ENCODE measurements at regions not wholly inside any gene's neighbourhood (a gene's known extent, or its start where the extent isn't known, plus 50 kb on each side); places are given as distances from the start of the nearest gene placed in this dataset.

GRCh38 chr6:149261364-149262040, 56.0 kb upstream of the TAB2 start:
- no peak for FAIRE-seq
- H3K27me3 ChIP-seq: no peaks in the 10 kb centered on the region
- H3K9me3 ChIP-seq: no peaks in the 10 kb centered on the region
- intact Hi-C loops (cut with DNase I): no loop called here
- no peak for ATAC-seq
- no peak for DNase-seq
- no peaks in the 10 kb centered on the region for H3K36me3 ChIP-seq
- H3K27ac ChIP-seq: no peak overlapping the region
- WGBS, 2 donors: 78 to 82% methylated on average over 4 of the region's 4 CpGs
- H3K4me3 ChIP-seq: no peak overlapping the region
- H3K4me1 ChIP-seq: no peaks in the 10 kb centered on the region
- TF ChIP-seq CTCF (IDR thresholded peaks at IDR 0.05): no peak

DNA sequence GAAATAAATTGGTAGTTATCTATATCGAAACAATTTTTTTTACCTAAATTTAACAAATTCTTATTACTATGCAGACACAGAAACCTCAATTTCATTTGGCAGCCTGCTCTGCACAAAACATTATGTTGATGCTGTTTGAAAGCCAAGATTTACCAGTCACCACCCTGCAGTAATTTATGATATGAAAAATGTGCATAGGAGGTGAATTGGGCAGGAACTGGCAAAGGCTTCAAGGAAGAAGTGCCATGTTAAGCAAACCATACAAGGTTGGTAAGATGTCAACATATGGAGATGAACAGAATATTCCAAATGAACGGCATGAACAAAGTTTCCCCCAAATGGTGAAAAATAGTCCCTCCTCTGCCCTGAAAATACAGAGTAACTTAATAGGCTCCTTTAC, 54.2 kb upstream of the TAB2 start:
- FAIRE-seq (no peak), DNase-seq (no peak), ATAC-seq (no peak)
- H3K4me1 ChIP-seq: no peaks in the 10 kb centered on the region
- no peaks in the 10 kb centered on the region for H3K27me3 ChIP-seq
- no peaks in the 10 kb centered on the region for H3K9me3 ChIP-seq
- H3K27ac ChIP-seq: no peak overlapping the region
- no peak for TF ChIP-seq CTCF (IDR thresholded peaks at IDR 0.05)
- 93 to 97% methylated on average over 2 of the region's 2 CpGs for WGBS, 2 donors
- H3K4me3 ChIP-seq: no peak overlapping the region
- intact Hi-C loops (cut with DNase I): no loop called here
- H3K36me3 ChIP-seq: no peaks in the 10 kb centered on the region

DNA sequence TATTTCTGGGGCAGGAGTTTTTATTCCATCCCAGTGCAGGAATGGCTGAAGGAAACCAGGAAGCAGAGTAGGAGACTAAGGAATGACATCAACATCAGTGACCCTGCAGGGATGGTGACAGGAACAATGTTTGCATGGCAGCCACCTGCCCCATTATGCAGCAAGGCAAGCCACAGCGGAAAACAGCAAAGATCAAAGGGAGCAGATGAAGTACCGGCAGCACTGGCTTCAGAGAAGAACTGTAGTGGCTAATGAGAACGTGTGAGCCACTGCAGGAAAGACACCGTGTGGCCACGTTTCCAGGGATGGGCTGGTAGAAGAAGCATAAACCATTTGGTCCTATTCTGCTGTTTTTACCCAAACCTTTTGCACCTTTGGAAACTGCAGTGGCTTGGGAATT, 52.9 kb upstream of the TAB2 start:
- FAIRE-seq: no peak
- ATAC-seq: no peak
- intact Hi-C loops (cut with DNase I): no loop called here
- Histone ChIP-seq H3K4me1 (no peaks in the 10 kb centered on the region), H3K27ac (no peak overlapping the region), H3K27me3 (no peaks in the 10 kb centered on the region), H3K36me3 (no peaks in the 10 kb centered on the region), H3K4me3 (no peak overlapping the region), H3K9me3 (no peaks in the 10 kb centered on the region)
- TF ChIP-seq CTCF (IDR thresholded peaks at IDR 0.05): no peak
- 69 to 71% methylated on average over 5 of the region's 5 CpGs for WGBS, 2 donors
- DNase-seq: no peak

DNA sequence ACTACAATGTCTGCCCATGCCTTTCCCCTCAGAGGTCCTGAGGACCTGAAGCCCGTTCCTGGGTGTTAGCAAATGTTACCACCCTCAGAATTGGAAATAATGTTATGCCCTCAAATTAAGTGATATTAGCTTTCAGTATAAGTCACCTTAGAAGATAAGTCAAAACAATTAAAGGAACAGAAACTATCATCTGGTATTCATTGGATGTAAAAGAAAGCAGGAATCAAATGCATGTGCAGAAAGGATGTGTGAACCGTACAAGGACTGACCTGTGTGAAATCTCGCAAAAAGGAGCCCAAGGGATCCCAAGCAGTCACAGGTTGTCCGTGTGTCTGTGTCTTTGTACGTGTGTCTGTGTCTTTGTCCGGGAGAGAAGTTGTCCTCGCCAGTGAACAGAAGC, 51.6 kb upstream of the TAB2 start:
- no peaks in the 10 kb centered on the region for H3K27me3 ChIP-seq
- ATAC-seq (no peak), FAIRE-seq (no peak), DNase-seq (no peak)
- no peaks in the 10 kb centered on the region for H3K36me3 ChIP-seq
- TF ChIP-seq CTCF (IDR thresholded peaks at IDR 0.05): no peak
- no peak overlapping the region for H3K27ac ChIP-seq
- no peak overlapping the region for H3K4me3 ChIP-seq
- H3K9me3 ChIP-seq: no peaks in the 10 kb centered on the region
- H3K4me1 ChIP-seq: no peaks in the 10 kb centered on the region
- intact Hi-C loops (cut with DNase I): no loop called here
- WGBS, 2 donors: 77 to 81% methylated on average over 7 of the region's 7 CpGs

GRCh38 chr6:149266659-149267058, 50.9 kb upstream of the TAB2 start:
- Histone ChIP-seq H3K27me3 (no peaks in the 10 kb centered on the region), H3K9me3 (no peaks in the 10 kb centered on the region), H3K4me3 (no peak overlapping the region), H3K4me1 (no peaks in the 10 kb centered on the region), H3K27ac (no peak overlapping the region), H3K36me3 (no peaks in the 10 kb centered on the region)
- FAIRE-seq (no peak), ATAC-seq (no peak), DNase-seq (no peak)
- 69 to 80% methylated on average over 6 of the region's 6 CpGs for WGBS, 2 donors
- no peak for TF ChIP-seq CTCF (IDR thresholded peaks at IDR 0.05)
- intact Hi-C loops (cut with DNase I): no loop called here

Data from pancreas (tissue), 10 donors.